A549 (cell line): ENCODE measurements at regions not wholly inside any gene's neighbourhood (a gene's known extent, or its start where the extent isn't known, plus 50 kb on each side); places are given as distances from the start of the nearest gene placed in this dataset.

Experiments
- ATAC-seq, 2 experiments: fragments of 200-7000 bp in 1 of 2; fragments of >200 bp in 1 of 2; cut with Nextera tagmentation in 1 of 2; cut with Tn5 transposase in 1 of 2; 3 replicates each; pipeline versions ENCODE4 v1.8.0 to v1.9.1; 2018 to 2020; ENCODE audit warnings: mild to moderate bottlenecking in 1 of 2, moderate library complexity in 1 of 2
- CTCF ChIA-PET: fragments of 300-600 bp; sonication (Branson Sonifier 250); formaldehyde crosslinking; extraction: SDS; loops from one replicate; lab custom pipeline; 2021; ENCODE audit warnings: antibody characterized with exemption, inconsistent platforms; lab: Yijun Ruan, JAX
- POLR2A ChIA-PET: fragments of 350-600 bp; formaldehyde crosslinking; extraction: SDS; loops from one replicate; lab custom pipeline; 2021; ENCODE audit warnings: antibody characterized with exemption, inconsistent platforms; lab: Yijun Ruan, JAX
- DNase-seq, 2 experiments: peaks; one replicate each; pipeline versions ENCODE4 v3.0.0 to v3.0.0-alpha.2; 2011 to 2016; ENCODE audit warnings: low read depth in 1 of 2, low spot score in 1 of 2
- FAIRE-seq: peaks from 2 replicates; lab custom pipeline; 2011; peaks lifted over from hg19 to GRCh38; lab: Jason Lieb, UNC
- H3K27ac ChIP-seq, 2 experiments: fragments of >200 bp; sonication (Bioruptor Twin); formaldehyde crosslinking; 3 replicates each; pipeline ENCODE4 v1.5.1; 2016 to 2017
- H3K4me1 ChIP-seq: fragments of >200 bp; sonication (Bioruptor Twin); formaldehyde crosslinking; 3 replicates; pipeline ENCODE4 v1.6.1; 2016
- H3K4me2 ChIP-seq: fragments of >200 bp; sonication (Bioruptor Twin); formaldehyde crosslinking; 3 replicates; pipeline ENCODE4 v1.6.1; 2016
- H3K4me3 ChIP-seq: fragments of >200 bp; sonication (Bioruptor Twin); formaldehyde crosslinking; 3 replicates; pipeline ENCODE4 v1.5.1; 2016
- H3K9me3 ChIP-seq: fragments of >200 bp; sonication (Bioruptor Twin); formaldehyde crosslinking; 3 replicates; pipeline ENCODE4 v1.6.1; 2016
- BCL3 ChIP-seq: fragments of >200 bp; sonication (Bioruptor Twin); formaldehyde crosslinking; IDR thresholded peaks from 3 replicates; pipeline ENCODE4 v1.6.1; 2016
- CBX2 ChIP-seq: fragments of 200-600 bp; sonication (generic); IDR thresholded peaks from 2 replicates; pipeline ENCODE4 v1.6.1; 2016; ENCODE audit warnings: low read depth, mild to moderate bottlenecking, borderline replicate concordance
- CBX8 ChIP-seq: fragments of 200-600 bp; sonication (generic); IDR thresholded peaks from 2 replicates; pipeline ENCODE4 v1.6.1; 2016
- CEBPB ChIP-seq, 2 experiments: fragments of >200 bp in 1 of 2; sonication (Bioruptor Twin) in 1 of 2; formaldehyde crosslinking in 1 of 2; IDR thresholded peaks; 2 replicates each; pipeline ENCODE4 v1.6.1; 2012 to 2016
- CHD2 ChIP-seq: fragments of 150-350 bp; IDR thresholded peaks from 2 replicates; pipeline ENCODE4 v1.6.1; 2014; ENCODE audit warnings: low read length; ENCODE audit not compliant: partially characterized antibody
- CHD4 ChIP-seq: fragments of 200-600 bp; sonication (generic); IDR thresholded peaks from 2 replicates; pipeline ENCODE4 v1.6.1; 2016; ENCODE audit warnings: antibody characterized with exemption, mild to moderate bottlenecking, borderline replicate concordance
- EHF ChIP-seq: fragments of 250-450 bp; sonication (Bioruptor Pico); IDR thresholded peaks from 2 replicates; pipeline ENCODE4 v1.5.0; 2020; ENCODE audit warnings: mild to moderate bottlenecking
- EHMT2 ChIP-seq: fragments of 200-600 bp; sonication (generic); IDR thresholded peaks from 2 replicates; pipeline ENCODE4 v1.6.1; 2016; ENCODE audit warnings: antibody characterized with exemption, low read depth, mild to moderate bottlenecking, moderate library complexity
- GATA3 ChIP-seq: IDR thresholded peaks from 2 replicates; pipeline ENCODE4 v1.6.1; 2012; ENCODE audit warnings: borderline replicate concordance
- HDAC2 ChIP-seq: fragments of 200-600 bp; sonication (generic); IDR thresholded peaks from 2 replicates; pipeline ENCODE4 v1.6.1; 2016
- HES2 ChIP-seq: fragments of >200 bp; sonication (Bioruptor Twin); formaldehyde crosslinking; IDR thresholded peaks from 2 replicates; pipeline ENCODE4 v1.6.1; 2016
- HMGXB4 ChIP-seq: fragments of 250-450 bp; sonication (Bioruptor Pico); IDR thresholded peaks from 2 replicates; pipeline ENCODE4 v1.5.0; 2021; ENCODE audit warnings: mild to moderate bottlenecking, moderate library complexity, borderline replicate concordance
- HOXA7 ChIP-seq: fragments of 250-450 bp; sonication (Bioruptor Pico); IDR thresholded peaks from 2 replicates; pipeline ENCODE4 v1.5.0; 2020; ENCODE audit warnings: mild to moderate bottlenecking, moderate library complexity
- HOXB13 ChIP-seq: fragments of 250-450 bp; sonication (Bioruptor Pico); IDR thresholded peaks from 2 replicates; pipeline ENCODE4 v1.5.0; 2020; ENCODE audit warnings: low read depth, mild to moderate bottlenecking, moderate library complexity
- JUN ChIP-seq, 2 experiments: fragments of >200 bp; sonication (Bioruptor Twin); formaldehyde crosslinking; IDR thresholded peaks; 2 replicates in 1 of 2; 3 replicates in 1 of 2; pipeline ENCODE4 v1.6.1; 2016 to 2017
- MYC ChIP-seq: IDR thresholded peaks from 2 replicates; pipeline ENCODE4 v1.6.1; 2012; ENCODE audit warnings: mild to moderate bottlenecking, inconsistent platforms, low read length, improper control_type of control experiment, borderline replicate concordance
- NFE2L2 ChIP-seq: fragments of 150-350 bp; conservative IDR thresholded peaks from 2 replicates; pipeline ENCODE4 v1.6.1; 2014; ENCODE audit warnings: low read length
- POLR2A ChIP-seq: IDR thresholded peaks from 2 replicates; pipeline ENCODE4 v1.6.1; 2012; ENCODE audit warnings: mild to moderate bottlenecking, low read length
- POLR2AphosphoS2 ChIP-seq: conservative IDR thresholded peaks from 2 replicates; pipeline ENCODE4 v1.6.1; 2012; ENCODE audit warnings: low read length, improper control_type of control experiment, inconsistent platforms
- RARB ChIP-seq: fragments of 250-450 bp; sonication (Bioruptor Pico); IDR thresholded peaks from 2 replicates; pipeline ENCODE4 v1.8.0; 2021; ENCODE audit warnings: mild to moderate bottlenecking, moderate library complexity
- RCOR1 ChIP-seq: fragments of 150-350 bp; IDR thresholded peaks from 2 replicates; pipeline ENCODE4 v1.6.1; 2014; ENCODE audit warnings: antibody characterized with exemption, low read length, low read depth
- REST ChIP-seq: fragments of 200-600 bp; sonication (generic); IDR thresholded peaks from 2 replicates; pipeline ENCODE4 v1.6.1; 2016; ENCODE audit warnings: antibody characterized with exemption, mild to moderate bottlenecking, moderate library complexity
- RFX5 ChIP-seq: fragments of 450-650 bp; IDR thresholded peaks from 2 replicates; pipeline ENCODE4 v1.7.1; 2014; ENCODE audit warnings: antibody characterized with exemption, mild to moderate bottlenecking, moderate library complexity
- RNF2 ChIP-seq: fragments of 200-600 bp; sonication (generic); IDR thresholded peaks from 2 replicates; pipeline ENCODE4 v1.6.1; 2016; ENCODE audit warnings: low read depth, mild to moderate bottlenecking, antibody characterized with exemption, moderate library complexity, borderline replicate concordance
- SMC3 ChIP-seq: fragments of >200 bp; sonication (Bioruptor Twin); formaldehyde crosslinking; IDR thresholded peaks from 3 replicates; pipeline ENCODE4 v1.6.1; 2018; ENCODE audit warnings: inconsistent platforms
- SREBF2 ChIP-seq: fragments of 450-650 bp; IDR thresholded peaks from 2 replicates; pipeline ENCODE4 v1.6.1; 2014; ENCODE audit warnings: mild to moderate bottlenecking, moderate library complexity
- TFCP2L1 ChIP-seq: fragments of 250-450 bp; sonication (Bioruptor Pico); IDR thresholded peaks from 2 replicates; pipeline ENCODE4 v1.5.0; 2021; ENCODE audit warnings: mild to moderate bottlenecking
- TP53 ChIP-seq: fragments of 250-450 bp; sonication (Bioruptor Pico); IDR thresholded peaks from 2 replicates; pipeline ENCODE4 v1.5.0; 2021; ENCODE audit warnings: mild to moderate bottlenecking, moderate library complexity
- USF2 ChIP-seq: fragments of 450-650 bp; IDR thresholded peaks from 2 replicates; pipeline ENCODE4 v1.6.1; 2014; ENCODE audit warnings: antibody characterized with exemption
- ZC3H11A ChIP-seq: fragments of 450-650 bp; IDR thresholded peaks from 2 replicates; pipeline ENCODE4 v1.6.1; 2014; ENCODE audit warnings: antibody characterized with exemption, mild to moderate bottlenecking
- ZFP36 ChIP-seq: fragments of 450-650 bp; IDR thresholded peaks from 2 replicates; pipeline ENCODE4 v1.6.1; 2014; ENCODE audit warnings: borderline replicate concordance; ENCODE audit not compliant: partially characterized antibody
- WGBS: methylation state at CpG from one replicate; pipeline ENCODE4 v1.1.6; 2017; ENCODE audit errors: missing lambda C conversion rate; 5-methylcytosine and 5-hydroxymethylcytosine counted together

- FAIRE-seq, result no peak
Measured at GRCh38 chr15:94620632-94621031, 389.3 kb downstream of the MCTP2 start.

GRCh38 chr15:94621736-94622135 lies 390.4 kb downstream of the MCTP2 start:
- Histone ChIP-seq H3K4me3 (no peak overlapping the region), H3K4me2 (no peak overlapping the region), H3K9me3 (peaks cover 12% of the 10 kb centered on the region; the same call in 2 of the 3 replicates), H3K4me1 (no peaks in the 10 kb centered on the region)
- no peak for FAIRE-seq
- POLR2A ChIA-PET, result no interaction called here
- TF ChIP-seq SMC3, result no peak
- no peak for TF ChIP-seq GATA3
- no peak for TF ChIP-seq SREBF2
- TF ChIP-seq TP53 (CRISPR knock-in tag), result no peak
- no peak for TF ChIP-seq CHD2
- TF ChIP-seq CBX8, result no peak
- no peak for TF ChIP-seq EHMT2
- TF ChIP-seq HES2, result no peak
- no peak for TF ChIP-seq ZFP36
- no peak for TF ChIP-seq POLR2A
- TF ChIP-seq USF2, result no peak
- TF ChIP-seq TFCP2L1 (CRISPR knock-in tag), result no peak
- TF ChIP-seq HOXB13 (CRISPR knock-in tag), result no peak
- TF ChIP-seq, all 56 proteins: peak for 0
- DNase-seq (no peak), ATAC-seq (no peak)
- H3K27ac ChIP-seq, result no peak overlapping the region
- CTCF ChIA-PET, result no interaction called here

More at GRCh38 chr15:94620632-94621031, 389.3 kb downstream of the MCTP2 start:
- CTCF ChIA-PET, result no interaction called here
- Histone ChIP-seq H3K4me1 (no peaks in the 10 kb centered on the region), H3K4me3 (no peak overlapping the region), H3K9me3 (peaks cover 12% of the 10 kb centered on the region; the same call in 1 of the 3 replicates), H3K27ac (no peak overlapping the region), H3K4me2 (no peak overlapping the region)
- DNase-seq, result no peak
- no peak for TF ChIP-seq POLR2A
- TF ChIP-seq HDAC2, result no peak
- no peak for ATAC-seq
- 2% methylated on average over 4 of the region's 5 CpGs for WGBS
- POLR2A ChIA-PET, result no interaction called here

GRCh38 chr15:94626949-94627348 lies 395.6 kb downstream of the MCTP2 start:
- ChIA-PET POLR2A (no interaction called here), CTCF (no interaction called here)
- Histone ChIP-seq H3K27ac (no peak overlapping the region), H3K4me1 (no peaks in the 10 kb centered on the region), H3K4me2 (no peak overlapping the region), H3K4me3 (no peak overlapping the region), H3K9me3 (peaks cover 10% of the 10 kb centered on the region; the same call in 1 of the 3 replicates)
- WGBS, result 21% methylated on average over 3 of the region's 3 CpGs
- FAIRE-seq (no peak), ATAC-seq (no peak), DNase-seq (no peak)
- TF ChIP-seq CBX2 (no peak), EHF (CRISPR knock-in tag) (no peak), POLR2AphosphoS2 (no peak), BCL3 (no peak), RNF2 (no peak), EHMT2 (no peak), RCOR1 (no peak), NFE2L2 (no peak), HDAC2 (no peak), RFX5 (no peak), HOXA7 (CRISPR knock-in tag) (no peak), CHD4 (no peak), CEBPB (IDR thresholded peaks at IDR 0.05) (no peak), RARB (CRISPR knock-in tag) (no peak), JUN (IDR thresholded peaks at IDR 0.05) (no peak), ZC3H11A (no peak), REST (no peak), MYC (no peak), HMGXB4 (CRISPR knock-in tag) (no peak)
